IPS DF 4.7 (cell line): ENCODE measurements at regions not wholly inside any gene's neighbourhood (a gene's known extent, or its start where the extent isn't known, plus 50 kb on each side); places are given as distances from the start of the nearest gene placed in this dataset.
"Not testable (repeated sequence)": the region's sequence is repeated elsewhere in the genome, so short reads cannot be mapped to it uniquely, and the experiment has no call there.

ENCODE experiments used
- DNase-seq: peaks from one replicate; pipeline ENCODE4 v3.0.0-alpha.2; 2013; ENCODE audit warnings: low spot score; ENCODE audit errors: extremely low read depth

- no peak for DNase-seq
These were observed 365.7 kb downstream of the IRX2 start for GRCh38 chr5:2385818-2386217.

GRCh38 chr5:2383698-2384065 is 367.8 kb downstream of the IRX2 start:
- DNase-seq, result no peak

GRCh38 chr5:2382776-2383697 is 368.4 kb downstream of the IRX2 start:
- no peak for DNase-seq

- DNase-seq, result no peak
These were observed 369.6 kb downstream of the IRX2 start for GRCh38 chr5:2381861-2382260.

DNA sequence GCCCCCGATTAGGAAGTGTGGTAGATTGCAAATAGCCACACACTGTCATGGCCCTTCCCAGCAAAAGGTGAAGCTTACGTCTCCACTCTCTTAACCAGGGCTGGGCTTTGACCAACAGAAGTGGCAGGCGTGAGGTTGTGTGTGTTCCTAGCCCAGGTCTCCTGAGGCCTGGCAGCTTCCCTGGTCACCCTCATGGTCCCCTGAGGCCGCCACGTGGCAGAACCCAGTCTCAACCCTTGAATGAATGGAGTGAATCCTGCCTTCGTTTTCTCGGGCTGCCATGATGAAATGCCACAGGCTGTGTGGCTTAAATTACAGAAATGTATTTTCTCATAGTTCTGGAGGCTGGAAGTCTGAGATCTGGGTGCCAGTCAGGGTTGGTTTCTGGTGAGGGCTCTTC is 370.4 kb downstream of the IRX2 start:
- no peak for DNase-seq

DNA sequence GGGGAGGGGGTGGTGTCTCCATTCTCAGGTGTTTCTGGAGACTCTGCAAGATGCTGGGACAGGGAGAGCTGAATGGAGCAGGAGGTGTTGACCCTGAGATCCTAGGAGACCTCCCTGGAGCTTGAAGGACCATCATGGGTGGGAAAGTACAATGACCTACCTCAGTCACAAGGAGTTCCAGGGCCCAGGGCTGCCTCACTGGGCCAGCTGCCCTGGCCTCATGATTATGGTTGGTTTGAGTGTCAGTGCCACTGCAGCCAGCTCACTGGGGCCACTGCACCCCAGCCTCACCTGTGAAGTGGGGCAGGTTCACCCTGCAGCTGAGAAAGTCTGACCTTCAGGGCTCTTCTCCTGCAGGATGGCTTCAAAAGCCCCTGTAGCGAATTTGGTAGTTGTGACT is 372.5 kb downstream of the IRX2 start:
- DNase-seq, result no peak

- DNase-seq, result no peak
These were observed 373.4 kb downstream of the IRX2 start for GRCh38 chr5:2378108-2378507.

DNA sequence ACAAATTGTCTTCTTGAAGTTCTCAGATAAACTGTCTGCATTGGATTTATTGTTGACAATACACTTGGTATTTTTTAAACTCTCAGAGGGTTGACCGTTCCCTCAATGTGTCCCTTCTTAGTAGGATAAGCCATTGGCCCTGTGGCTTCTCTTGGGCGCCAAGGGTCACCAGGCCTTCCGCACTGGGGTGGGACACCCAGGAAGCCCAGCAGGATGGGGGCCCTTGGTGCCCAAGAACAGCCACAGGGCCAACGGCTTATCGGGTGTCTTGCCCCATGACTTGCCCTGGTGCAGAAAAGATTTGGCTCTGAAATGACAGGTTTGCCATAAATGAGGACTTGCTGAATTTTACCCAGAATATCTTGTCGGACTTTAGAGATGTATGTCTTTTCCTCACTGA is 375.0 kb downstream of the IRX2 start:
- no peak for DNase-seq

DNA sequence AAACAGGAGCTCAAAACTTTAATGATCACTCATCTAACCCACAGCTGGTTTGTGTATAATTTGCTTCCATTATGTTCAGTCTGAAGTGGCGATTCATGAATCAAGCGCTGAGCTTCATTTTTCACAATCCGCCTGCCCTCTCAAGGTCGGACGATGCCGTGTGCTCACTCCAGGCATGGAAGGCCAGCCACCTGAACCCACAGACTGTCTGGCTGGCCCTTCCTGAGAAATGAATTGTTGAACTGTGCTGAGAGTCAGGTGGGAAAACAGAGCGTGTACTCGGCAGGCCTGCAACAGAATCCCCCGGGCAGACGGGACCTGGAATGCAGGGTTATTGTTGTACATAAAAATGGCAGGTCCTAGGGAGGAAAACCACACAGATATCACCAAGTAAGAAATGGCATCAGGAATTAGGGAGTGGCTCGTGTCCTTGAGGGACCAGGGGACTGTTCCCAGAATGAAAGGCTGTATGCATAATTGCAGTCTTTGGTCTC is 375.7 kb downstream of the IRX2 start:
- no peak for DNase-seq

DNA sequence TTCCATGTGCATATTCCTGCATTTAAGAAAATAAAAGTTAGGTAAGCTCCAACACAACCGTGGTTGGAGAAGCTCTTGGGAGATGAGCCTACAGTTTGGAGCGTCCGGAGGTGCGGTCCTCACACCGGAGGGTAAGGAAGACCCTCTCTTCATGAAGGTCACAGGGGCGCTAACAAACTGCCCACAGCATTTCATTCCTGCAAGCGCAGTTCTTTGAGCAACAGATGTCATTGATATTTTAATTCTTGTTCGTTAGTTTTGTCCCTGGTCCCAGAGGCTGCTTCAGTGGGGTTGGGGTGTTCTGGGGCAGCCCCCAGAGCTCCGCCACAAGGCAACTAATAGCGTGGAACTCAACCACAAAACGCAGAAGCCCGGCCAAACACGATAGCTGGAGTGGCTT is 376.2 kb downstream of the IRX2 start:
- DNase-seq, result no peak

- DNase-seq, result no peak
These were observed 376.8 kb downstream of the IRX2 start for GRCh38 chr5:2374703-2375102.

GRCh38 chr5:2373631-2374030 is 377.8 kb downstream of the IRX2 start:
- no peak for DNase-seq

DNA sequence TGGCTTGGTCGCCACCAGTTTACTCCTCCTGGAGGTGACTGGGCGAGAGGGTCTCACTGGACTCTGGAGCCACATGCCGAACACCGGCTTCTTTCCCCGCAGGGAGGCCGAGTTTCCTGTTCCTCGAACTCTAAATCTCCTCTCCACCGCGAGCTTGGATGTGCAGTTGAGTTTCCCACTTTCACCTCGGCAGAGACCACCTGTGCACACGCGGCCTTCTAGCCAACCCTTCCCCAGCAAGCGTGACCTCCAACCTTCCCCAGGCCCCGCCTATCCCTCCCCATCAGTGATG is 380.1 kb downstream of the IRX2 start:
- DNase-seq, result no peak

DNA sequence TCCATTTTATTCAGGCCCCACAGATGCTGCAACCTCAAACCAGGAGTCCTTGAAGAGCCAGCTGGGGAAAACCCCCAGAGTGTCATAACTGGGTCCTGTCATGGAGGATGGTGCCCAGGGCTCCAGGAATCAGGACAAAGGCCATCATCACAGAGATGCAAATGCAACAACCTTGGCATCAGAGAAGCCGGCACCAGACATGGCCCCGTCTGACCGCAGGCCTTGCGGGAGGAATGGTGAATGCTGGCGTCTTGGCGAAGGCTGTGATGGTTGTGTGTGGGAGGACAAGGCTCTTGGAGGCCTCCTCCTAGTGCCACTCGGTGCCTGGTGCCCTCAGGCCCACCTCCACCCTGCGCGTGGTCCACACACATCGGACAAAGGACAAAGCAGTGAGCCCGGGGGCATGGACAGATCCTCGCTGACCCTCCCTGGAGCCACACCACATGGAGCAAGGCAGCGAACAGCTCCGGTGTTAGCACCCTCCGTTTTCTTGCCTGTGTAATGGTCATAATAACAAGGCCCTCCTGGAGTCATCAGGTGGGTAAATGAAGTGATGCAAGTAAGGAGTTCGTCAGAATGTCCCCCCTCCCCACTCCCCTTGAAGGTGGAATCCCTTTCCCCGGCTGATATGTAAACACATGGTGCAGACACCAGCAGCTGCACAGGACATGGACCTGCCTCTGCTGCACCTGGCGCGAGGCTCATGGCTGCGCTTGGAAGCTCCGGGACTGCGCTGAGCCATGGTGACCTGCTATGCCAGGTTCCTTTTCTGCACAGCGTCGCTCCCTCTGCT is 380.7 kb downstream of the IRX2 start:
- no peak for DNase-seq

- no peak for DNase-seq
These were observed 382.3 kb downstream of the IRX2 start for GRCh38 chr5:2369178-2369577.

DNA sequence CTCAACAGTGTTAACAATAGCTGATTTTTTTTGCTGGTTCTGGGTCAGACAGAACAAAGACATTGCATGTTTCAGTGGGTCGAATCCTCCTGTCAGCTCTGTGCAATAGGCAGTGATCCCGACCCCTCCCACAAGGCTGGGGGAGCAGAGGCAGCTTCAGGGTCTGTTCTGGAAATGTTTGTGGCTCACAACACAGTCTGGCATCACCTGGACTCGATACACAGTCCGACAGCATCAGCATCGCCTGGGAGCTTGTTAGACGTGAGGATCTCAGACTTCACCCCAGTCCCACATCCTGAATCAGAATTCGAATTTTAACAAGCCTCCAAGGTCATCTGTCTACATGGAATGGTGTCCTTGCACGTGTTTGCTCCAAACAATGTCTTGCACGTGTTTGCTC is 384.7 kb downstream of the IRX2 start:
- no peak for DNase-seq

- no peak for DNase-seq
These were observed 394.2 kb downstream of the IRX2 start for GRCh38 chr5:2357309-2357708.

DNA sequence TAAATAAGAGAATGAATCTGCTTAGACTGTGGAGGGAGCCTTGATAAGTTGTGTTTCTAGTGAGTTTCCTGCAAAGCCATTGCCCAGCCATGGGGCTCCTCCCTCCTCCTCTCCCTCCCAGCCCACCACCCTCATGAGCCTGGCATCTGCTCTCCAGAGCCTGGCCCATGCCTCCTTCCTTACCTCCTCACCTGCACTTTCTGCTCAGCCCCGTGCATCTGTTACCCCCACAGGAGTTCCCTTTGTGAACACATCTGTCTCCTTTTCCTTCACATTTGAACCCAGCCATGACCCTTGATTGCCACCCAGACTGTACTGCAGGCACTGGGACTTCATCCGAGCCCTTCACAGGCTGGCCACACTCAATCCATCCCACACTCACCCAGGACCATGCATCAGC is 395.6 kb downstream of the IRX2 start:
- no peak for DNase-seq

DNA sequence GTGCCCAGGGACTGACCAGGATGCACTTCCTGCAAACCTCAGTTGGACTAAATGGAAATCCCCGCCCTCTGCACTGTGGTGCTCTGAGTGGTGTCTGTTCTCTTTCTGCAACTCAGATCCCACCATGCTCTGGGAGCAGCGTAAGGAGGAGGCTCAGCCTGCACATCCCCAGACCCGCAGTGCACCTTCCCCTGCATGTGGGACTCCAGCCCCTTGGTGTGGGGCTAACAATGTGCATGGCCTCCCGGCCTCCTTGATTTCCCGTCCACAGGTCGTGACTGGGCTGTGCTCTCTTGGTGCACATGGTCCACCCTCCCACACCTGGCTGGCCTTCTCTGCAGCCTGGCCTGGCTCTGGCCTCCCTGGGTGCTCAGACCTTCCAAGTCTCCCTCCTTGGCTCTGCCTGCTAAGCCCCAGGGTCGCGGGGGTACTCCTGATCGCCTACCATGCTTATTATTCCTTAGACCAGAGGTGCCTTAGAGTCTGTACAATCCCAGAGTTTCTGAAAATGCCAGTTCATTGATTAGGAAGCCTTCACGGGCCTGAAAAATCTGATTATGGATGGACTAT is 397.5 kb downstream of the IRX2 start:
- no peak for DNase-seq

DNA sequence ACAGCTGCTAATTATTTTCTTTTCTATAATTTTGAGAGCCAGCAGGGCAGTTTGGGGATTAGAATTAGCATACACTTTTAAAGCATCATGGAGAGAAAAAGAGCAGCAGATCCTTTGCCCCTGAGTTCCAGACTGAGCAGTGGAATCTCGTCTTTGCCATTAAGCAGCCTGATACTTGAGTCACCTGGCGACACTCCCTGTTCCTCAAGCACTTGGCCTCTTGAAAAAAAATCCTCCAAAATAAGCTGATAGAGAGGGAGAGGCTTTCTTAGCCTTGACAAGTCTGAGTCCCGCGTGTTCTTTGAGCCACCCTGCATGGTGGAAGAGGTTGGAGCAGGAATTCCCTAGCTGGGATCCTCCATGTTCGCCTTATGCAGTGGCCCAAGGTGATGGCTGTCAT is 398.3 kb downstream of the IRX2 start:
- no peak for DNase-seq

- DNase-seq, result no peak
These were observed 399.2 kb downstream of the IRX2 start for GRCh38 chr5:2352101-2352861.

GRCh38 chr5:2349768-2350167 is 401.7 kb downstream of the IRX2 start:
- not testable (repeated sequence) for DNase-seq
